VCaP (cell line): ENCODE measurements at regions not wholly inside any gene's neighbourhood (a gene's known extent, or its start where the extent isn't known, plus 50 kb on each side); places are given as distances from the start of the nearest gene placed in this dataset.

Experiments used
- H3K27ac ChIP-seq: fragments of 450-650 bp; 2 replicates; pipeline ENCODE4 v1.5.1; 2017
- CTCF ChIP-seq: fragments of 450-650 bp; conservative IDR thresholded peaks from 2 replicates; pipeline ENCODE4 v1.5.1; 2017; ENCODE audit warnings: mild to moderate bottlenecking, moderate library complexity

GRCh38 chr1:213826891-213827290 lies 160.9 kb upstream of the PROX1 start:
- TF ChIP-seq CTCF = no peak
- no peak overlapping the region for H3K27ac ChIP-seq

GRCh38 chr1:213828867-213829266 lies 158.9 kb upstream of the PROX1 start:
- TF ChIP-seq CTCF = no peak
- no peak overlapping the region for H3K27ac ChIP-seq

- no peak for TF ChIP-seq CTCF
- H3K27ac ChIP-seq = no peak overlapping the region
Measured at GRCh38 chr1:213829780-213830179, 158.0 kb upstream of the PROX1 start.

- TF ChIP-seq CTCF = no peak
- H3K27ac ChIP-seq = no peak overlapping the region
Measured at GRCh38 chr1:213830371-213830770, 157.4 kb upstream of the PROX1 start.

- no peak overlapping the region for H3K27ac ChIP-seq
- TF ChIP-seq CTCF = no peak
Measured at GRCh38 chr1:213840575-213840974, 147.2 kb upstream of the PROX1 start.

- no peak overlapping the region for H3K27ac ChIP-seq
- TF ChIP-seq CTCF = no peak
Measured at GRCh38 chr1:213844632-213845031, 143.1 kb upstream of the PROX1 start.

- H3K27ac ChIP-seq = no peak overlapping the region
Measured at GRCh38 chr1:213852107-213852506, 135.7 kb upstream of the PROX1 start.

More at GRCh38 chr1:213852107-213852506, 135.7 kb upstream of the PROX1 start:
- TF ChIP-seq CTCF = no peak
